Uterus (tissue), 3 donors: ENCODE measurements at regions not wholly inside any gene's neighbourhood (a gene's known extent, or its start where the extent isn't known, plus 50 kb on each side); places are given as distances from the start of the nearest gene placed in this dataset.

Experiments used
- DNase-seq, 2 donors: peaks; one replicate each; pipeline ENCODE4 v3.0.0-alpha.2; 2019 to 2020
- H3K27ac ChIP-seq, 2 donors: fragments of 200-600 bp; sonication (generic); 1 replicate in 1 of 2; 2 replicates in 1 of 2; pipeline ENCODE4 v1.5.1; 2016 to 2018
- H3K27me3 ChIP-seq, 2 donors: fragments of 200-600 bp; sonication (generic); one replicate each; pipeline ENCODE4 v1.5.1; 2018 to 2019; ENCODE audit warnings: control low read depth in 1 of 2
- H3K36me3 ChIP-seq, 2 donors: fragments of 200-600 bp; sonication (generic); one replicate each; pipeline ENCODE4 v1.5.1; 2019; ENCODE audit warnings: control low read depth in 1 of 2
- H3K4me1 ChIP-seq, 2 donors: fragments of 200-600 bp; sonication (generic); one replicate each; pipeline ENCODE4 v1.5.1; 2018 to 2019; ENCODE audit warnings: control low read depth in 1 of 2
- H3K4me3 ChIP-seq, 2 donors: fragments of 200-600 bp; sonication (generic); 1 replicate in 1 of 2; 2 replicates in 1 of 2; pipeline ENCODE4 v1.5.1; 2018 to 2019; ENCODE audit warnings: mild to moderate bottlenecking in 1 of 2
- H3K9me3 ChIP-seq, 2 donors: fragments of 200-600 bp; sonication (generic); one replicate each; pipeline ENCODE4 v1.5.1; 2019; ENCODE audit warnings: control low read depth in 1 of 2
- CTCF ChIP-seq, 4 experiments: fragments of 200-600 bp in 2 of 4; fragments of 450-650 bp in 2 of 4; sonication (generic) in 2 of 4; IDR thresholded peaks; one replicate each; pipeline ENCODE4 v1.5.1; 2016 to 2019; ENCODE audit warnings: antibody characterized with exemption in 4 of 4, mild to moderate bottlenecking in 2 of 4, moderate library complexity in 1 of 4
- POLR2A ChIP-seq, 2 donors: fragments of 450-650 bp; IDR thresholded peaks; one replicate each; pipeline ENCODE4 v1.6.1; 2016; ENCODE audit warnings: antibody characterized with exemption in 2 of 2, mild to moderate bottlenecking in 1 of 2, moderate library complexity in 1 of 2
- intact Hi-C: fragments of 100-400 bp; cut with DNase I; formaldehyde crosslinking; loops from one replicate; pipeline ENCODE4 v1.15.1; 2023; ENCODE audit warnings: low total_unique reads
- donor health status: DM: yes; HTN: yes; CAD: no.

GRCh38 chr4:126057371-126057770 is 742.6 kb downstream of the FAT4 start:
- H3K27me3 ChIP-seq, result no peaks in the 10 kb centered on the region
- H3K4me3 ChIP-seq, result no peak overlapping the region
- DNase-seq, result no peak
- H3K27ac ChIP-seq, result no peak overlapping the region
- H3K36me3 ChIP-seq, result no peaks in the 10 kb centered on the region
- TF ChIP-seq POLR2A (IDR thresholded peaks at IDR 0.05) (no peak), CTCF (IDR thresholded peaks at IDR 0.05) (no peak)
- intact Hi-C loops, result no loop called here
- H3K9me3 ChIP-seq, result no peaks in the 10 kb centered on the region
- H3K4me1 ChIP-seq, result no peaks in the 10 kb centered on the region

GRCh38 chr4:126058596-126058995 is 743.8 kb downstream of the FAT4 start:
- H3K27ac ChIP-seq, result no peak overlapping the region
- no peak overlapping the region for H3K4me3 ChIP-seq
- no peak for DNase-seq
- no peaks in the 10 kb centered on the region for H3K27me3 ChIP-seq
- intact Hi-C loops, result no loop called here
- no peaks in the 10 kb centered on the region for H3K36me3 ChIP-seq
- no peak for TF ChIP-seq CTCF (IDR thresholded peaks at IDR 0.05)
- no peak for TF ChIP-seq POLR2A (IDR thresholded peaks at IDR 0.05)
- H3K4me1 ChIP-seq, result no peaks in the 10 kb centered on the region
- no peaks in the 10 kb centered on the region for H3K9me3 ChIP-seq

- no peak for TF ChIP-seq POLR2A (IDR thresholded peaks at IDR 0.05)
- Histone ChIP-seq H3K4me3 (no peak overlapping the region), H3K36me3 (no peaks in the 10 kb centered on the region), H3K4me1 (no peaks in the 10 kb centered on the region), H3K9me3 (no peaks in the 10 kb centered on the region), H3K27me3 (no peaks in the 10 kb centered on the region), H3K27ac (no peak overlapping the region)
- DNase-seq, result no peak
- intact Hi-C loops, result no loop called here
These were observed 746.9 kb downstream of the FAT4 start for GRCh38 chr4:126061655-126062054.

- intact Hi-C loops, result no loop called here
- H3K4me1 ChIP-seq, result no peaks in the 10 kb centered on the region
- H3K9me3 ChIP-seq, result no peaks in the 10 kb centered on the region
- H3K27ac ChIP-seq, result no peak overlapping the region
- no peak overlapping the region for H3K4me3 ChIP-seq
- DNase-seq, result no peak
- H3K27me3 ChIP-seq, result no peaks in the 10 kb centered on the region
- no peaks in the 10 kb centered on the region for H3K36me3 ChIP-seq
- no peak for TF ChIP-seq CTCF (IDR thresholded peaks at IDR 0.05)
- no peak for TF ChIP-seq POLR2A (IDR thresholded peaks at IDR 0.05)
These were observed 750.3 kb downstream of the FAT4 start for GRCh38 chr4:126065016-126065415.

- Histone ChIP-seq H3K27ac (no peak overlapping the region), H3K9me3 (no peaks in the 10 kb centered on the region), H3K36me3 (no peaks in the 10 kb centered on the region), H3K4me3 (no peak overlapping the region), H3K27me3 (no peaks in the 10 kb centered on the region), H3K4me1 (no peaks in the 10 kb centered on the region)
- intact Hi-C loops, result no loop called here
- no peak for DNase-seq
- TF ChIP-seq CTCF (IDR thresholded peaks at IDR 0.05) (no peak), POLR2A (IDR thresholded peaks at IDR 0.05) (no peak)
These were observed 756.9 kb downstream of the FAT4 start for GRCh38 chr4:126071346-126072333.
